OCI-LY1 (cell line): ENCODE measurements at regions not wholly inside any gene's neighbourhood (a gene's known extent, or its start where the extent isn't known, plus 50 kb on each side); places are given as distances from the start of the nearest gene placed in this dataset.

Source experiments
- H2AFZ ChIP-seq: fragments of 200-600 bp; sonication (generic), shearing (Covaris generic); 2 replicates; pipeline ENCODE4 v1.6.0; 2014; ENCODE audit warnings: antibody characterized with exemption, mild to moderate bottlenecking, low read length
- H3F3A ChIP-seq: fragments of 200-600 bp; sonication (generic), shearing (Covaris generic); 2 replicates; pipeline ENCODE4 v1.6.0; 2014; ENCODE audit warnings: mild to moderate bottlenecking, antibody characterized with exemption, low read length, moderate library complexity; ENCODE audit not compliant: insufficient read depth
- H3K27ac ChIP-seq: fragments of 200-600 bp; sonication (generic); 2 replicates; pipeline ENCODE4 v1.5.1; 2014; ENCODE audit warnings: low read length, mixed run types, mild to moderate bottlenecking, low read depth; ENCODE audit not compliant: poor library complexity, severe bottlenecking
- H3K27me3 ChIP-seq: fragments of 200-600 bp; sonication (generic); 2 replicates; pipeline ENCODE4 v1.6.0; 2014; ENCODE audit warnings: antibody characterized with exemption, mild to moderate bottlenecking, low read length, moderate library complexity; ENCODE audit not compliant: insufficient read depth
- H3K36me3 ChIP-seq: fragments of 200-600 bp; sonication (generic); 2 replicates; pipeline ENCODE4 v1.6.1; 2014; ENCODE audit warnings: mild to moderate bottlenecking, antibody characterized with exemption, low read length, moderate library complexity, mixed read lengths; ENCODE audit not compliant: insufficient read depth
- H3K4me1 ChIP-seq: fragments of 200-600 bp; sonication (generic); 2 replicates; pipeline ENCODE4 v1.5.1; 2014; ENCODE audit warnings: mild to moderate bottlenecking, low read length, moderate library complexity; ENCODE audit not compliant: insufficient read depth, severe bottlenecking
- H3K4me2 ChIP-seq: fragments of 200-600 bp; sonication (generic), shearing (Covaris generic); 2 replicates; pipeline ENCODE4 v1.6.1; 2014; ENCODE audit warnings: low read length
- H3K4me3 ChIP-seq: fragments of 200-600 bp; sonication (generic); 2 replicates; pipeline ENCODE4 v1.5.1; 2014; ENCODE audit warnings: low read length, low read depth, mild to moderate bottlenecking, mixed read lengths; ENCODE audit not compliant: poor library complexity, severe bottlenecking
- H3K79me2 ChIP-seq: fragments of 200-600 bp; shearing (Covaris generic); 2 replicates; pipeline ENCODE4 v1.6.1; 2016; ENCODE audit warnings: mixed run types, low read length, mixed read lengths; ENCODE audit not compliant: insufficient read depth
- H3K9ac ChIP-seq: fragments of 200-600 bp; sonication (generic), shearing (Covaris generic); 2 replicates; pipeline ENCODE4 v1.6.1; 2014; ENCODE audit warnings: mild to moderate bottlenecking, low read length, mixed read lengths
- H3K9me2 ChIP-seq: fragments of 200-600 bp; sonication (generic), shearing (Covaris generic); 2 replicates; pipeline ENCODE4 v1.6.1; 2014; ENCODE audit warnings: low read depth, mild to moderate bottlenecking, low read length, mixed read lengths
- H3K9me3 ChIP-seq: fragments of 200-600 bp; shearing (Covaris generic); 2 replicates; pipeline ENCODE4 v1.6.1; 2014; ENCODE audit warnings: low read length, mixed read lengths
- H4K20me1 ChIP-seq: fragments of 200-600 bp; sonication (generic), shearing (Covaris generic); 2 replicates; pipeline ENCODE4 v1.6.0; 2016; ENCODE audit warnings: mild to moderate bottlenecking, low read length; ENCODE audit not compliant: insufficient read depth
- EZH2 ChIP-seq: fragments of 200-600 bp; sonication (generic), shearing (Covaris generic); IDR thresholded peaks from 2 replicates; pipeline ENCODE4 v1.8.0; 2017; ENCODE audit warnings: borderline replicate concordance, mixed run types, mild to moderate bottlenecking, antibody characterized with exemption, low read length, moderate library complexity, mixed read lengths
- TF ChIP-seq, protein P1 (sequence below): fragments of 200-600 bp; sonication (generic), shearing (Covaris generic); IDR thresholded peaks from 2 replicates; pipeline ENCODE4 v1.5.1; 2017; ENCODE audit warnings: mild to moderate bottlenecking, antibody characterized with exemption, low read length, moderate library complexity, mixed read lengths

DNA sequence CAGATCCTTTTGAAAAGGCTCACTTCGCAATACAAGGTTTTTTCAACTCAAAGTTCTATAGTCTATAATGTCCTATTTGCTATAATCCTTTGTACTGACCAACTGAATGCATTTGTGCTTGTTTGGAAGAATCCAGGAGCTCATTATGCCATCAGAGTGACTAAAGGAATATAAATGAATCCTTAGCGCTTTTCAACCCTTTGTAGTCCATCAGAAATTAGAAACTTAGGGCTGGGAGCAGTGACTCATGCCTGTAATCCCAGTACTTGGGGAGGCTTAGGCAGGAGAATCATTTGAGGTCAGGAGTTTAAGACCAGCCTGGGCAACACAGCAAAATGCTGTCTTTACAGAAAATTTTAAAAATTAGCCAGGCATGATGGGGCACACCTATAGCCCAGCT, 330.2 kb upstream of the CHAC2 start:
- Histone ChIP-seq H3F3A (no peaks in the 10 kb centered on the region), H3K9me3 (no peaks in the 10 kb centered on the region), H3K9me2 (no peaks in the 10 kb centered on the region), H3K79me2 (no peaks in the 10 kb centered on the region), H3K4me3 (no peak overlapping the region), H3K4me1 (no peaks in the 10 kb centered on the region), H3K9ac (no peak overlapping the region), H4K20me1 (no peaks in the 10 kb centered on the region), H3K27ac (no peak overlapping the region), H3K36me3 (no peaks in the 10 kb centered on the region), H3K27me3 (no peaks in the 10 kb centered on the region), H2AFZ (no peak overlapping the region), H3K4me2 (no peak overlapping the region)
- TF ChIP-seq EZH2 = no peak
- TF ChIP-seq, protein P1, sequence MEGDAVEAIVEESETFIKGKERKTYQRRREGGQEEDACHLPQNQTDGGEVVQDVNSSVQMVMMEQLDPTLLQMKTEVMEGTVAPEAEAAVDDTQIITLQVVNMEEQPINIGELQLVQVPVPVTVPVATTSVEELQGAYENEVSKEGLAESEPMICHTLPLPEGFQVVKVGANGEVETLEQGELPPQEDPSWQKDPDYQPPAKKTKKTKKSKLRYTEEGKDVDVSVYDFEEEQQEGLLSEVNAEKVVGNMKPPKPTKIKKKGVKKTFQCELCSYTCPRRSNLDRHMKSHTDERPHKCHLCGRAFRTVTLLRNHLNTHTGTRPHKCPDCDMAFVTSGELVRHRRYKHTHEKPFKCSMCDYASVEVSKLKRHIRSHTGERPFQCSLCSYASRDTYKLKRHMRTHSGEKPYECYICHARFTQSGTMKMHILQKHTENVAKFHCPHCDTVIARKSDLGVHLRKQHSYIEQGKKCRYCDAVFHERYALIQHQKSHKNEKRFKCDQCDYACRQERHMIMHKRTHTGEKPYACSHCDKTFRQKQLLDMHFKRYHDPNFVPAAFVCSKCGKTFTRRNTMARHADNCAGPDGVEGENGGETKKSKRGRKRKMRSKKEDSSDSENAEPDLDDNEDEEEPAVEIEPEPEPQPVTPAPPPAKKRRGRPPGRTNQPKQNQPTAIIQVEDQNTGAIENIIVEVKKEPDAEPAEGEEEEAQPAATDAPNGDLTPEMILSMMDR = no peak

DNA sequence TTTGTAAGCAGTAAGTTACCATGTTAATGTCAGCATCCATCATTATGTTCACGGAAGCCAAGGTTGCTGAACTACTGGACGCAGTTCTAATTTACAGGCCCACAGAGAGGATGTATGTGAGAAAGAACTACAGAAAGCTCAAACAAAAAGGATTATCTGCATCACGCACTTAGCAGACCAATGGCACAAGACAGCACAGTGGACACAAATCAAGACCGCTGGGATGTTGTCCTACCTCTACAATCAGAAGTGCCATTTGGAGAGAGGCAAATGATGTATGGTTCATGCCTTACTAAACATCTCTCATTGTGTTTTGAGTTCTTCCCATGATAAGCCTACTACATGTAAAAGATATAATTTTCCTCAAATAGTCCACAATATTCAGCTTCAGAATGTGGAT, 330.7 kb upstream of the CHAC2 start:
- H3K27me3 ChIP-seq = no peaks in the 10 kb centered on the region
- no peaks in the 10 kb centered on the region for H4K20me1 ChIP-seq
- no peak for TF ChIP-seq EZH2
- TF ChIP-seq, protein P1 = no peak
- H3K27ac ChIP-seq = no peak overlapping the region
- no peak overlapping the region for H2AFZ ChIP-seq
- no peaks in the 10 kb centered on the region for H3K79me2 ChIP-seq
- no peaks in the 10 kb centered on the region for H3F3A ChIP-seq
- H3K9me3 ChIP-seq = no peaks in the 10 kb centered on the region
- H3K36me3 ChIP-seq = no peaks in the 10 kb centered on the region
- no peak overlapping the region for H3K9ac ChIP-seq
- H3K9me2 ChIP-seq = no peaks in the 10 kb centered on the region
- no peak overlapping the region for H3K4me3 ChIP-seq
- no peaks in the 10 kb centered on the region for H3K4me1 ChIP-seq
- H3K4me2 ChIP-seq = no peak overlapping the region

DNA sequence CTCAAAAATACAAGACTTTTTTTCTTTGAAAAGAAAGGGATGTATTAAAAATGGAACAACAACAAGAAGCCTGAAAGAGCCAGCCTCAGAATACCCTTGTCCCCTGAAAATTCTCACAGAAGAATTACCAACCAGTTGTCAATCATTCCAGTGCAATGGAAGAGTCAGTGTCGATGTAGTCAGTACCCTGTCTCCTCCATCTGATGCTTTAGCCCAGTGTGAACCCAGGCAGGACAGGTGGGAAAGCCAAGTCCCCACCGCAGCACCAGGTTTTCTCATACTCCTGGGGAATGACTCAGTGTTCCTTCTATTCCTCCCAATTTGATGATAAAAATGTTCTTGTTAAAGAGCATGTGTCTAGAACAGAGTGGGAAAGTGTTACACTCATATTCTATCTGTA, 332.0 kb upstream of the CHAC2 start:
- Histone ChIP-seq H4K20me1 (no peaks in the 10 kb centered on the region), H3K36me3 (no peaks in the 10 kb centered on the region), H3K27ac (no peak overlapping the region), H3K79me2 (no peaks in the 10 kb centered on the region), H3K4me3 (no peak overlapping the region), H3K9me3 (no peaks in the 10 kb centered on the region), H3K4me2 (no peak overlapping the region), H3F3A (no peaks in the 10 kb centered on the region), H3K4me1 (no peaks in the 10 kb centered on the region), H3K27me3 (no peaks in the 10 kb centered on the region), H2AFZ (no peak overlapping the region), H3K9me2 (no peaks in the 10 kb centered on the region), H3K9ac (no peak overlapping the region)
- no peak for TF ChIP-seq EZH2
- TF ChIP-seq, protein P1 = no peak
